ENCODE measurements at regions not wholly inside any gene's neighbourhood (a gene's known extent, or its start where the extent isn't known, plus 50 kb on each side); places are given as distances from the start of the nearest gene placed in this dataset.

GRCh38 chr4:14025111-14025510 is 397.6 kb upstream of the BOD1L1 start:
- intact Hi-C loops (cut with DNase I): no loop called here
- H3K36me3 ChIP-seq: no peaks in the 10 kb centered on the region
- TF ChIP-seq POLR2A (IDR thresholded peaks at IDR 0.05): no peak
- TF ChIP-seq CTCF (IDR thresholded peaks at IDR 0.05): no peak
- no peak for TF ChIP-seq POLR2AphosphoS5 (IDR thresholded peaks at IDR 0.05; ENCODE audit: insufficient read depth in 1 of 2, low read depth in 1 of 2)
- no peak overlapping the region for H3K4me3 ChIP-seq
- DNase-seq (ENCODE audit: extremely low spot score in 2 of 2): no peak
- H3K9me3 ChIP-seq: no peaks in the 10 kb centered on the region
- no peak overlapping the region for H3K27ac ChIP-seq
- H3K4me1 ChIP-seq: no peaks in the 10 kb centered on the region
- no peaks in the 10 kb centered on the region for H3K27me3 ChIP-seq

GRCh38 chr4:14025891-14026290 is 398.4 kb upstream of the BOD1L1 start:
- intact Hi-C loops (cut with DNase I): no loop called here
- no peaks in the 10 kb centered on the region for H3K36me3 ChIP-seq
- DNase-seq (ENCODE audit: extremely low spot score in 2 of 2): no peak
- no peak overlapping the region for H3K27ac ChIP-seq
- H3K4me1 ChIP-seq: no peaks in the 10 kb centered on the region
- H3K27me3 ChIP-seq: no peaks in the 10 kb centered on the region
- no peaks in the 10 kb centered on the region for H3K9me3 ChIP-seq
- H3K4me3 ChIP-seq: no peak overlapping the region
- TF ChIP-seq CTCF (IDR thresholded peaks at IDR 0.05) (no peak), POLR2A (IDR thresholded peaks at IDR 0.05) (no peak), POLR2AphosphoS5 (IDR thresholded peaks at IDR 0.05; ENCODE audit: insufficient read depth in 1 of 2, low read depth in 1 of 2) (no peak)

GRCh38 chr4:14028862-14029261 is 401.3 kb upstream of the BOD1L1 start:
- TF ChIP-seq POLR2A (IDR thresholded peaks at IDR 0.05) (no peak), POLR2AphosphoS5 (IDR thresholded peaks at IDR 0.05; ENCODE audit: insufficient read depth in 1 of 2, low read depth in 1 of 2) (no peak), CTCF (IDR thresholded peaks at IDR 0.05) (no peak)
- intact Hi-C loops (cut with DNase I): no loop called here
- no peak overlapping the region for H3K27ac ChIP-seq
- no peaks in the 10 kb centered on the region for H3K9me3 ChIP-seq
- no peaks in the 10 kb centered on the region for H3K36me3 ChIP-seq
- no peaks in the 10 kb centered on the region for H3K27me3 ChIP-seq
- no peaks in the 10 kb centered on the region for H3K4me1 ChIP-seq
- no peak for DNase-seq (ENCODE audit: extremely low spot score in 2 of 2)
- no peak overlapping the region for H3K4me3 ChIP-seq

- no peak overlapping the region for H3K4me3 ChIP-seq
- DNase-seq (ENCODE audit: extremely low spot score in 2 of 2): no peak
- no peak overlapping the region for H3K27ac ChIP-seq
- intact Hi-C loops (cut with DNase I): no loop called here
- H3K9me3 ChIP-seq: no peaks in the 10 kb centered on the region
- TF ChIP-seq POLR2AphosphoS5 (IDR thresholded peaks at IDR 0.05; ENCODE audit: insufficient read depth in 1 of 2, low read depth in 1 of 2): no peak
- no peak for TF ChIP-seq CTCF (IDR thresholded peaks at IDR 0.05)
- no peak for TF ChIP-seq POLR2A (IDR thresholded peaks at IDR 0.05)
- no peaks in the 10 kb centered on the region for H3K36me3 ChIP-seq
- H3K4me1 ChIP-seq: no peaks in the 10 kb centered on the region
- no peaks in the 10 kb centered on the region for H3K27me3 ChIP-seq
Measured at GRCh38 chr4:14035076-14035475, 407.6 kb upstream of the BOD1L1 start.

- H3K9me3 ChIP-seq: no peaks in the 10 kb centered on the region
- no peak for DNase-seq (ENCODE audit: extremely low spot score in 2 of 2)
- no peak overlapping the region for H3K4me3 ChIP-seq
- H3K27ac ChIP-seq: no peak overlapping the region
- intact Hi-C loops (cut with DNase I): no loop called here
- no peaks in the 10 kb centered on the region for H3K4me1 ChIP-seq
- no peak for TF ChIP-seq POLR2A (IDR thresholded peaks at IDR 0.05)
- TF ChIP-seq POLR2AphosphoS5 (IDR thresholded peaks at IDR 0.05; ENCODE audit: insufficient read depth in 1 of 2, low read depth in 1 of 2): no peak
- TF ChIP-seq CTCF (IDR thresholded peaks at IDR 0.05): no peak
- H3K27me3 ChIP-seq: no peaks in the 10 kb centered on the region
- no peaks in the 10 kb centered on the region for H3K36me3 ChIP-seq
Measured at GRCh38 chr4:14043203-14043602, 415.7 kb upstream of the BOD1L1 start.

All from vagina (tissue), 2 donors.